RWPE2 (cell line): ENCODE measurements at regions not wholly inside any gene's neighbourhood (a gene's known extent, or its start where the extent isn't known, plus 50 kb on each side); places are given as distances from the start of the nearest gene placed in this dataset.

Source experiments
- ATAC-seq: fragments of 200-7000 bp; cut with Tn5 transposase; 3 replicates; pipeline ENCODE4 v1.9.1; 2021; ENCODE audit warnings: low read depth
- DNase-seq: peaks from one replicate; pipeline ENCODE4 v3.0.0-alpha.2; 2020; ENCODE audit warnings: low spot score
- H3K27ac ChIP-seq: fragments of 450-650 bp; 2 replicates; pipeline ENCODE4 v1.5.1; 2017; ENCODE audit warnings: mild to moderate bottlenecking; ENCODE audit not compliant: poor library complexity, severe bottlenecking
- H3K27me3 ChIP-seq: fragments of 250-450 bp; sonication (Bioruptor Pico); 2 replicates; pipeline ENCODE4 v1.5.1; 2021; ENCODE audit warnings: mild to moderate bottlenecking, moderate library complexity; ENCODE audit not compliant: insufficient read depth, poor library complexity, severe bottlenecking
- H3K36me3 ChIP-seq: fragments of 250-450 bp; sonication (Bioruptor Pico); 2 replicates; pipeline ENCODE4 v1.5.1; 2020; ENCODE audit warnings: low read depth, mild to moderate bottlenecking, moderate library complexity
- H3K4me1 ChIP-seq: fragments of 250-450 bp; sonication (Bioruptor Pico); 2 replicates; pipeline ENCODE4 v1.5.1; 2021; ENCODE audit warnings: mild to moderate bottlenecking, moderate library complexity; ENCODE audit not compliant: insufficient read depth, poor library complexity, severe bottlenecking
- H3K4me3 ChIP-seq: fragments of 250-450 bp; sonication (Bioruptor Pico); 2 replicates; pipeline ENCODE4 v1.5.1; 2021; ENCODE audit warnings: mild to moderate bottlenecking, moderate library complexity; ENCODE audit not compliant: severe bottlenecking
- H3K9me3 ChIP-seq: fragments of 250-450 bp; sonication (Bioruptor Pico); 2 replicates; pipeline ENCODE4 v1.5.1; 2021; ENCODE audit warnings: mild to moderate bottlenecking, moderate library complexity; ENCODE audit not compliant: severe bottlenecking
- TF ChIP-seq, protein P1 (sequence below): fragments of 450-650 bp; IDR thresholded peaks from one replicate; pipeline ENCODE4 v1.5.1; 2017; ENCODE audit warnings: mild to moderate bottlenecking, moderate library complexity; ENCODE audit not compliant: poor library complexity, severe bottlenecking

DNA sequence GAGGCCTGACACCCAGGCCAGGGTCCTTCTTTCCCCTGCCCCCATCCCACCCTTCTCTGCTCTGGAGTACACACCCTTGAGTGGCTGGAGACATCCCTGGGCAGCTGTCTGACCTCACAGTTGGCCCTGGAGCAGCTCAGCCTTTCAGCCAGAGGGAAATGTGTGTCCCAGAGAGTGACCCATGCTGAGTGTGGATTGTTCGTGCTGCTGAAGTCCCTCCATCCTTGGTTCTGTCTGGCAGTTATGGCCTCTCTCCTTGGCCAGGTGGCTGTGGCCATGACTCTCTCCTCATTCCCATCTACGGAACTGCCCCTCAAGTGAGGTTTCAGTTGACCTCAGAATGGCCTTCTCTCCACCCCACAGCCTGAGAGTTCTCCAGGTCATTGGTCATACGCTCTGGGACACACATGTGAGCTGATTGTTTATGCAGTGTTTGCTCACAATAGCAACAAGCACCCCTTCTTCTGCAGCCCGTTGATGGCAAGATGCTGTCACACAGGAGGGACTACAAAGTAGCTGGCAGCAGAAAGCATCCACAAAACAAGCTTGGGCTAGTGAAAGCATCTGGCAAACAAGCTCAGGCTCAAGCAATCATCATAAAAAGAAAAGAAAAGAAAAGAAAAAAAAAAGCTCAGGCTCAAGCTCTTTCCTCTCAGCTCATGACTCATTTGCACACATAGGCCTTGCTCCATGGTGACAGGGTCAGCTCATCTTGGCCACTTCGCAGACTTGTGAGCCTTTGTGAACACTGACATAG is 55.3 kb upstream of the ITGA11 start:
- H3K4me1 ChIP-seq, result no peaks in the 10 kb centered on the region
- H3K36me3 ChIP-seq, result no peaks in the 10 kb centered on the region
- peaks cover 15% of the 10 kb centered on the region for H3K27me3 ChIP-seq
- no peak overlapping the region for H3K4me3 ChIP-seq
- DNase-seq (no peak), ATAC-seq (no peak)
- no peak overlapping the region for H3K27ac ChIP-seq
- TF ChIP-seq, protein P1, sequence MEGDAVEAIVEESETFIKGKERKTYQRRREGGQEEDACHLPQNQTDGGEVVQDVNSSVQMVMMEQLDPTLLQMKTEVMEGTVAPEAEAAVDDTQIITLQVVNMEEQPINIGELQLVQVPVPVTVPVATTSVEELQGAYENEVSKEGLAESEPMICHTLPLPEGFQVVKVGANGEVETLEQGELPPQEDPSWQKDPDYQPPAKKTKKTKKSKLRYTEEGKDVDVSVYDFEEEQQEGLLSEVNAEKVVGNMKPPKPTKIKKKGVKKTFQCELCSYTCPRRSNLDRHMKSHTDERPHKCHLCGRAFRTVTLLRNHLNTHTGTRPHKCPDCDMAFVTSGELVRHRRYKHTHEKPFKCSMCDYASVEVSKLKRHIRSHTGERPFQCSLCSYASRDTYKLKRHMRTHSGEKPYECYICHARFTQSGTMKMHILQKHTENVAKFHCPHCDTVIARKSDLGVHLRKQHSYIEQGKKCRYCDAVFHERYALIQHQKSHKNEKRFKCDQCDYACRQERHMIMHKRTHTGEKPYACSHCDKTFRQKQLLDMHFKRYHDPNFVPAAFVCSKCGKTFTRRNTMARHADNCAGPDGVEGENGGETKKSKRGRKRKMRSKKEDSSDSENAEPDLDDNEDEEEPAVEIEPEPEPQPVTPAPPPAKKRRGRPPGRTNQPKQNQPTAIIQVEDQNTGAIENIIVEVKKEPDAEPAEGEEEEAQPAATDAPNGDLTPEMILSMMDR, result no peak
- no peaks in the 10 kb centered on the region for H3K9me3 ChIP-seq

DNA sequence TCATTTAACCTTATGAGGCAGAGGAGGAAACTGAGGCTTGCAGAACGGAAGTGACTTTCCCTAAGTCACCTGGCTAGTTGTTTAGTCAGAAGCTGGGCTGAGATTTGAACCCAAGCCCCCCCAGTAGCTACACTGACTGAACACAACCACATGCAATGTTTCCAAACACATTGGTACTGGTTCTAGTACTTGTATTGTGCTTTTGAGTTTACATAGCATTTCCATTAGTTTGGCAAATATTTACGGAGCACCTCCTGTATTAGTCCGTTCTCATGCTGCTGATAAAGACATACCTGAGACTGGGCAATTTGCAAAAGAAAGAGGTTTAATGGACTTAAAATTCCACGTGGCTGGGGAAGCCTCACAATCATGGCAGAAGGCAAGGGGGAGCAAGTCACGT is 56.3 kb upstream of the ITGA11 start:
- TF ChIP-seq, protein P1, result no peak
- H3K4me1 ChIP-seq, result no peaks in the 10 kb centered on the region
- H3K4me3 ChIP-seq, result no peak overlapping the region
- no peak overlapping the region for H3K27ac ChIP-seq
- ATAC-seq, result no peak
- H3K9me3 ChIP-seq, result no peaks in the 10 kb centered on the region
- no peak for DNase-seq
- H3K27me3 ChIP-seq, result peaks cover 17% of the 10 kb centered on the region
- no peaks in the 10 kb centered on the region for H3K36me3 ChIP-seq

DNA sequence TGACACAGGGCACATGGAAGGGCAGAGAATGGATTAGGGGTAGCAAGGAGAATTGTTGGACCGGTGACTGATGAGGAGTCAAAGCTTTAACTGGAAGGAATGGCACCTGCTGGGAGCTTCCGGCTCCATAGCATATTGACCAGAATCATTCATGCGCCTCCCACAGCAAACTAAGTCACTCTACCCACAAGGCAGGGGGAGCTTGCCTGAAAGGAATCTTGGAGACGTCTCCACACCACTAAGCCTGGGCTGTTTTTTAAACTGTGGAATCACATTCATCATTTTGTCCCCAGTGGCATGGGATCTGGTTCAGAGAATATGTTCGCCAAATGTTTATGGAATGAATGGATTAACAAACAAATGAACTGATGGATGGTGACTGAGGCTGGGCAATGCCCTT is 57.0 kb upstream of the ITGA11 start:
- DNase-seq, result no peak
- Histone ChIP-seq H3K9me3 (no peaks in the 10 kb centered on the region), H3K27ac (no peak overlapping the region), H3K4me1 (no peaks in the 10 kb centered on the region), H3K27me3 (peaks cover 16% of the 10 kb centered on the region), H3K4me3 (no peak overlapping the region), H3K36me3 (no peaks in the 10 kb centered on the region)
- TF ChIP-seq, protein P1, result no peak
- ATAC-seq, result no peak

DNA sequence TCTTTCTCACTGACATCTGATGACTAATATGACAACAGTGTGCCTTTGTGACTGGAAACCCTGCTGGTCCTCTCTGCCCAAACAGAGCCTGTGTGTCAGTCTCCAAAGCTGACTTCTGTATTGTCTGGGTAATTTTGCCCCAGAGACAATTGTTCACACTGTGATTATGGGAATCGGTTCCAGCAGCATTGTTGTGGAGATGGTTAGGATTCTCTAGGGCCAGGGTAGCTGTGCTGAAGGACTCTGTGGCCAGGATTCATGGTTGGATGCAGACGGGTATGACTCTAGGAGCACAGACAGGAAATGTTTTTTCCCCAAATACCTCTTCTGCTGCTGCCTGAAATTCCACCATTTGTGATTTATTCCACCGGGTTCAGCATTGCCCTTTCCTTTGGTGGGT is 57.5 kb upstream of the ITGA11 start:
- no peak overlapping the region for H3K27ac ChIP-seq
- ATAC-seq (no peak), DNase-seq (no peak)
- H3K27me3 ChIP-seq, result peaks cover 13% of the 10 kb centered on the region
- no peak overlapping the region for H3K4me3 ChIP-seq
- TF ChIP-seq, protein P1, result no peak
- no peaks in the 10 kb centered on the region for H3K9me3 ChIP-seq
- H3K36me3 ChIP-seq, result no peaks in the 10 kb centered on the region
- no peaks in the 10 kb centered on the region for H3K4me1 ChIP-seq

DNA sequence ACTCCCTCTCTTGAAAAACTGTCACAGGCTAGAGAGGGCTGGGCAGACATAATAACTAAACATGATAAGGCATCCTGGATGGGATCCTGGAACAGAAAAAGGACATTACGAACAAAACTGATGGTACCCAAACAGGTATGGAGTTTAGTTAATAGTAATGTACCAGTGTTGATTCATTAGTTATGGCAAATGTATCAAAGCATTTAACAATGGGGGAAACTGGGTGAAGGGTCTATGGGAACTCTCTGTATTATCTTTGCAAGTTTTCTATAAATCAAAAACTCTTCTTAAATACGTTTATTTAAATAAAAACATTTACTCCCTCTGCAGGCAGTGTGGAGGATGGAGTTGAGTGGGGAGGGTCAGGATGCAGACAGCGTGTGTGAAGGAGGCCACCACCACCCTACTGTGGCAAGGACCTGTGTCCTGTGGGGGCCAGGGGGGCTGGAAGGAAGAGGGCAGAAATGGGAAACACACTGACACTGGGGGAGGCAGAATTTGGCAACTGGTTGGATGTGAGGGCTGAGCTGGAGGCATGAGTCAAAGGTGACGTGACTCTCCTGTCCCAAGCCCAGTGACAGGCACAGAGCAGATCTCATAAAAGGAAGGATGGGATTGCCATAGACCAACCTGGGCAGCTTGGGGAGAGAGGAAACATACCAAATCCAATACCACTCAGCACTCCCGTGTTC is 59.6 kb upstream of the ITGA11 start:
- Histone ChIP-seq H3K27me3 (peaks cover 11% of the 10 kb centered on the region), H3K4me3 (no peak overlapping the region), H3K9me3 (no peaks in the 10 kb centered on the region), H3K4me1 (no peaks in the 10 kb centered on the region), H3K27ac (no peak overlapping the region), H3K36me3 (no peaks in the 10 kb centered on the region)
- TF ChIP-seq, protein P1, result no peak
- DNase-seq (no peak), ATAC-seq (no peak)
